Activated naive CD8-positive, alpha-beta T cell treated with anti-CD3 and anti-CD28 coated beads, Interleukin-2, amount 10 ng/mL, durations not matched to agents 7 days and 5 days (primary cell): ENCODE measurements at regions not wholly inside any gene's neighbourhood (a gene's known extent, or its start where the extent isn't known, plus 50 kb on each side); places are given as distances from the start of the nearest gene placed in this dataset.
"Not testable (repeated sequence)": the region's sequence is repeated elsewhere in the genome, so short reads cannot be mapped to it uniquely, and the experiment has no call there.

Experiments
- ATAC-seq: fragments of 150-1000 bp; cut with Tn5 transposase; one replicate; pipeline ENCODE4 v1.10.0; 2021; ENCODE audit warnings: low read depth, moderate library complexity
- POLR2A ChIA-PET: fragments of 350-600 bp; sonication (Branson Sonifier 250); formaldehyde crosslinking; loops from one replicate; lab custom pipeline; 2021; ENCODE audit warnings: antibody characterized with exemption; lab: Charles Lee
- DNase-seq: peaks from one replicate; pipeline ENCODE4 v3.0.0; 2021
- H3K27ac Mint-ChIP-seq: one replicate; pipeline ENCODE4 v1.8.0; 2022; ENCODE audit warnings: mild to moderate bottlenecking, mixed read lengths
- H3K27me3 Mint-ChIP-seq: one replicate; pipeline ENCODE4 v1.8.0; 2022; ENCODE audit warnings: mild to moderate bottlenecking, moderate library complexity, mixed read lengths
- H3K36me3 Mint-ChIP-seq: one replicate; pipeline ENCODE4 v1.8.0; 2021; ENCODE audit warnings: mild to moderate bottlenecking, mixed read lengths
- H3K4me1 Mint-ChIP-seq: one replicate; pipeline ENCODE4 v1.8.0; 2021; ENCODE audit warnings: mixed read lengths
- H3K4me3 Mint-ChIP-seq: one replicate; pipeline ENCODE4 v1.8.0; 2022; ENCODE audit warnings: mild to moderate bottlenecking, moderate library complexity, mixed read lengths
- H3K9me3 Mint-ChIP-seq: one replicate; pipeline ENCODE4 v1.8.0; 2021; ENCODE audit warnings: mixed read lengths

DNA sequence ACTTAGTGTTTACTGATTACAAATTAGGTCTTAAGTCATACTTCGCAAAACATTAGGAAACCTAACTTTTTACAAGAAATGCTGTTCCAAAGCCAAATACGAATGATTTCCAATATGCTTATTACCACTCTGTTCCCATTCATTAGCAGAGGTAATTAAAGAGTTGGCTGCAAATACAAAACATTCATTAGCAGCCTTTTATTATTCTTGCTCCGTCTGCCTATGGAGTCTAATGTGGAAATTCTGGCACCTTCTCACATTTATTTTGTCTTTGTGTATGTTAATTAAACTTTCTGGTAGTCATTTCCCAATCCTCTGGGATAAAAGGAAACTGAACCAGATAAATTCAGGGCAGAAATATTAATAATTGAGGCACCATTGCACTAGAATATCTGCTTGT is 689.0 kb downstream of the PLOD2 start:
- H3K27me3 Mint-ChIP-seq, result no peaks in the 10 kb centered on the region
- POLR2A ChIA-PET, result no interaction called here
- H3K9me3 Mint-ChIP-seq, result no peaks in the 10 kb centered on the region
- H3K4me1 Mint-ChIP-seq, result no peaks in the 10 kb centered on the region
- DNase-seq (no peak), ATAC-seq (no peak)
- H3K27ac Mint-ChIP-seq, result no peak overlapping the region
- H3K36me3 Mint-ChIP-seq, result no peaks in the 10 kb centered on the region
- H3K4me3 Mint-ChIP-seq, result no peak overlapping the region

DNA sequence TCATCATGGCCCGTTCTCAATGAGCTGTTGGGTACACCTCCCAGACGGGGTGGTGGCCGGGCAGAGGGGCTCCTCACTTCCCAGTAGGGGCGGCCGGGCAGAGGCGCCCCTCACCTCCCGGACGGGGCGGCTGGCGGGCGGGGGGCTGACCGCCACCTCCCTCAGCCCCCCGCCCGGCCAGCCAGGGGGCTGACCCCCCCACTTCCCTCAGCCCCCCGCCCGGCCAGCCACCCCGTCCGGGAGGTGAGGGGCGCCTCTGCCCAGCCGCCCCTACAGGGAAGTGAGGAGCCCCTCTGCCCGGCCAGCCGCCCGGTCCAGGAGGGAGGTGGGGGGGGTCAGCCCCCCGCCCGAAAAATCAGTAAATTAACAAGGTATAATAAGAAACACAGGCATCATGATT is 678.2 kb downstream of the PLOD2 start:
- DNase-seq, H3K4me1 Mint-ChIP-seq, ATAC-seq, H3K36me3 Mint-ChIP-seq, POLR2A ChIA-PET, H3K27ac Mint-ChIP-seq, H3K4me3 Mint-ChIP-seq, H3K27me3 Mint-ChIP-seq, H3K9me3 Mint-ChIP-seq: not testable (repeated sequence)

DNA sequence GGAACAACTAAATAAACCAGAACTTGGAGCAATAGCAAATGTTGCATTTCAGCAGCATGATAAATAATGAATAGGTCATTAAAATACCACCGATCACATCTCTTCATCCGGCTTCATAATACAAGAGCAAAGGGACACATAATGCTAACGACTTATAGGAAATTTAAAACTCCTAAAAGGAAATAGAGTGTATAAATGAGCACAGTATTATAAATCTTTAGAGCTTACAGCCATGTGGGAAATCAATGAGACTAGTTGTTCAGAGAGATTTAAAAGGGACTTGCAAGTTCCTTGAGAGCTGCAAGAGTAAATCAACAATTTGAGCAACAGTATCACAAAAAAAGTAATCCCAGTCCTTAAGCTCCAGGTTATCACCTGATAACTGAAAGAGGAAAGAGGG is 677.0 kb downstream of the PLOD2 start:
- DNase-seq (no peak), ATAC-seq (no peak)
- no peak overlapping the region for H3K4me3 Mint-ChIP-seq
- POLR2A ChIA-PET, result no interaction called here
- no peaks in the 10 kb centered on the region for H3K36me3 Mint-ChIP-seq
- H3K27me3 Mint-ChIP-seq, result no peaks in the 10 kb centered on the region
- H3K4me1 Mint-ChIP-seq, result no peaks in the 10 kb centered on the region
- no peak overlapping the region for H3K27ac Mint-ChIP-seq
- H3K9me3 Mint-ChIP-seq, result peaks cover 3% of the 10 kb centered on the region

DNA sequence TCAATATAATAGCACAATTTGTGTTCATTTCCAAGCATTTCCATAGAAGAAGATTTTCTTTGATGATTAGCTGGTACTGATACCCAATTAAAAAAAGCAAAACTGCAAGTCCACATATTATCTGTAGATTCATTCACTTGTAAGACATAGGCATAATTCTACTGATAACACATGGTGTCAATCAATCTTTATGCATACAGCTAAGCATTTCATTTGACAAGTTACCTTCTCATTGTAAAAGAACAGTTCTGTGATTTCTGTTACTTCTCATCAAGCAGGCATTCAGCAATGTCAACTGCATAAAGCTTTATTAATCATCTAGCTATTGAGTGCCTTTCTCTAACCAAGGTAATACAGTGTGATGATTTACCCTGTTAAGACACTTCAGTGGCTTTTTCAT is 672.0 kb downstream of the PLOD2 start:
- POLR2A ChIA-PET, result no interaction called here
- DNase-seq, result no peak
- Mint-ChIP-seq H3K9me3 (peaks cover 2% of the 10 kb centered on the region), H3K4me3 (no peak overlapping the region), H3K36me3 (no peaks in the 10 kb centered on the region), H3K4me1 (no peaks in the 10 kb centered on the region), H3K27me3 (no peaks in the 10 kb centered on the region), H3K27ac (no peak overlapping the region)
- ATAC-seq, result no peak

DNA sequence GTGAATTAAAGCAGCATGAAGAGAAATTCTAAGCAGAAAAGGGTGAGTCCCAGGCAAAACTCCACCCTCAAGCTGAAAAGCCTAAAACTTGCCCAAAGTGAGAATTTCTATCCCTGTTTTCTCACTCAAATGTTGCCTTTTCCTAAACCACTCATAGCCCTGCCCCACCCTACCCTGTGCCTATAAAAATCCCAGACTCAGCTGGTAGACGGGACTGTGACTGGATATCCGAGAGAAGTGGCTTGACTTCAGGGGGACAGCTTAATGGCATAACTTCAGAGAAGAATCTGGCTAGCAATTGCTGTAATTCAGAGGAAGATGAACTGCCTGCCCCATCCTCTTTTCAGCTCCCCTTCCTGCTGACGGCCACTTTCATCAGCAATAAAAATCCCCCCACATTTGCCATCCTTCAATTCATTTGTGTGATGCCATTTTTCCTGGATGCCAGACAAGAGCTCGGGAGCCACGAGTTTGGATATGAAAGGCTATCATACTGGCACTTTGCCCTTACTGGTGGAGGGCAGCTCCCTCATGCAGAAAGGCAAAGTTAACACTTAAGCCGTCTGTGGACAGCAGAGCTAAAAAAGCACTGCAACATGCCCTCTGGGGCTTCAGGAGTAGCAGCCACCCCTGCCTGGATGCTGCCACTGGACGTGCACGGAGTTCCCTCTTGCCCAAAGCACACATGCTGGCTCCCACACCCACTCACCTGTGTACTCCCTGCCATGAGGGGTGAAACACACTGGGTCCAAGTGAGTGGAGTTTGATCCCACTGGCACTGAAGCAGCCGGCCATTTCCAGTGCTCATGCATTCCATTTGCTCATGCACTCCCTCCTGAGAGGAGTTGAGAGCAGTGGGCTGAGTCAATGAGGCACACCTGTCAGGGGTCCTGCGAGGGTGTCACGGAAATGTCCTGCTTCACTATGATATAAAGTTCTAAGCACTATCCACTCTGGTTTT is 670.6 kb downstream of the PLOD2 start:
- Mint-ChIP-seq H3K27ac (no peak overlapping the region), H3K36me3 (no peaks in the 10 kb centered on the region), H3K4me1 (no peaks in the 10 kb centered on the region), H3K4me3 (no peak overlapping the region), H3K27me3 (no peaks in the 10 kb centered on the region), H3K9me3 (no peaks in the 10 kb centered on the region)
- ATAC-seq (no peak), DNase-seq (no peak)
- POLR2A ChIA-PET, result no interaction called here

- Mint-ChIP-seq H3K4me3 (no peak overlapping the region), H3K4me1 (no peaks in the 10 kb centered on the region), H3K9me3 (no peaks in the 10 kb centered on the region), H3K27me3 (no peaks in the 10 kb centered on the region), H3K36me3 (no peaks in the 10 kb centered on the region), H3K27ac (no peak overlapping the region)
- ATAC-seq (no peak), DNase-seq (no peak)
- POLR2A ChIA-PET, result no interaction called here
Observed at GRCh38 chr3:145492456-145492855, 668.5 kb downstream of the PLOD2 start.

DNA sequence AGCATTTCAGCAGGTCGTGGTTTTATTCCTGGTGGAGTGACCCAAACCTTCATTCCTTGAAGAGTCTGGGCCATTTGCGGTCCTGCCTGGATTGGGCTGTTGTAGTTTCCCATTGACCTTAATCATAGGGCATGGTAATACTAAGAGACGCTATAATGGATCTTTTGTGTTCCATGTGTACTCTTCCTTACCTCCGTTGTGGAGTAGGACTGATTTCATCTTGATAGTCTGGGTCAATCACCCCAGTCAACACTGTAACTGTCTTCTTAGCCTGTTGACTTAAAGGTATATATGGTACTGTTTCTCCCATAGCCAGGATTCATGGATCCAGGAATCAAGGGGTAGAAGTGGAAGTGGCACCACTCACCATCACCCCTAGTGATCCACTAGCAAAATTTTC is 643.6 kb downstream of the PLOD2 start:
- H3K36me3 Mint-ChIP-seq, H3K4me1 Mint-ChIP-seq, H3K27ac Mint-ChIP-seq, H3K9me3 Mint-ChIP-seq, H3K27me3 Mint-ChIP-seq, POLR2A ChIA-PET, H3K4me3 Mint-ChIP-seq, DNase-seq, ATAC-seq: not testable (repeated sequence)

- Mint-ChIP-seq H3K36me3 (no peaks in the 10 kb centered on the region), H3K27ac (no peak overlapping the region), H3K4me1 (no peaks in the 10 kb centered on the region), H3K27me3 (no peaks in the 10 kb centered on the region), H3K9me3 (no peaks in the 10 kb centered on the region), H3K4me3 (no peak overlapping the region)
- POLR2A ChIA-PET, result no interaction called here
- ATAC-seq, result no peak
- DNase-seq, result no peak
Observed at GRCh38 chr3:145518639-145519038, 642.3 kb downstream of the PLOD2 start.

DNA sequence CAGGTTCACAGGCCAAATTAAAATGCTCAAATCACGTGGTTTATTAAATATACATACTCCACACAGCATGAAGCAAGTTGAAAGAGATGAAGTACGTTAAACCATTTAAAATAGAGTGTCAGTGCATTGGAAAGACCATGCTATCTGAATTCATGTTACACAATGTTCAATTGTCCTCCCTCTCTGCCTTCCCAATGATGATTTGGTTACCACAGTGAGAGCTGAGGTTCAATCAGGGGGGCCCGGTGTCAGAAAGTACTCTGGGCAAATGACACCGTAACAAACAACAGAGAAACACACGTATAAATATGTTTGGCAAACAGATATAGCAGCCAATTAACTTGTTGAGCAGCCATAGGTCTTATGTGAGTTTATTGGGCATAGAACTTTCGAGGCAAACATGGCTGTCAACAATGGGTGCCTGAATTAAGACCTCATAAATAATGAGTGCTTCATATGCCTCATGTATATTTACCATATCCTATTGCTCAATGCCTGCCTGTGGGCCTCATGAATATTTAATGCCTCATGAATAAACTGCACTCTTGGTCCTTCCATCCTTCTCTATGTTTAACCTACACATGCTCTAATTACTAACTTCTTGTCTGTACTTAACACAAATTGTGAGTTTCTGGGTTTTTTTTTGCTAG is 641.5 kb downstream of the PLOD2 start:
- H3K27me3 Mint-ChIP-seq, result no peaks in the 10 kb centered on the region
- H3K36me3 Mint-ChIP-seq, result no peaks in the 10 kb centered on the region
- no peaks in the 10 kb centered on the region for H3K9me3 Mint-ChIP-seq
- no peak overlapping the region for H3K27ac Mint-ChIP-seq
- no peak overlapping the region for H3K4me3 Mint-ChIP-seq
- H3K4me1 Mint-ChIP-seq, result no peaks in the 10 kb centered on the region
- DNase-seq (no peak), ATAC-seq (no peak)
- POLR2A ChIA-PET, result no interaction called here

DNA sequence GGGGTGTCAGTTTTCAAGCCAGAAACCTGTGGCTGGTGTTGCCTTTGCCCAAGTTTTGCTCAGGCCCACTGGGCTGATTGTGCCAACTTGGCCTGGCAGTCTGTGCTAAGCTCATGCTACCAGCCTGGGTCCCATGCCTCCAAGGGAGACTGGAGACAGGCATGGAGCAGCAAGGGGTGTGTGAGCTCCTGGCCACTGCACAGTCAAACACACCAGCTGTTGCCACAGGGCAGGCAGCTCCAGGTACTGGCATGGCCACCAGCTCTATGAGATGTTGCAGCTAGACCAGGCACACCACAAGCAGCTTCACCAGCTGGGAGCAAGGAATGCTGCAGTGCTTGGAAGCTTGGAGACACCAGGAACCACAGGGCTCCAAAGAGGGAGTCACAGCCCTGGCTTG is 638.8 kb downstream of the PLOD2 start:
- no peaks in the 10 kb centered on the region for H3K4me1 Mint-ChIP-seq
- no peak overlapping the region for H3K27ac Mint-ChIP-seq
- H3K36me3 Mint-ChIP-seq, result no peaks in the 10 kb centered on the region
- ATAC-seq (no peak), DNase-seq (no peak)
- POLR2A ChIA-PET, result no interaction called here
- H3K4me3 Mint-ChIP-seq, result no peak overlapping the region
- H3K27me3 Mint-ChIP-seq, result no peaks in the 10 kb centered on the region
- no peaks in the 10 kb centered on the region for H3K9me3 Mint-ChIP-seq

DNA sequence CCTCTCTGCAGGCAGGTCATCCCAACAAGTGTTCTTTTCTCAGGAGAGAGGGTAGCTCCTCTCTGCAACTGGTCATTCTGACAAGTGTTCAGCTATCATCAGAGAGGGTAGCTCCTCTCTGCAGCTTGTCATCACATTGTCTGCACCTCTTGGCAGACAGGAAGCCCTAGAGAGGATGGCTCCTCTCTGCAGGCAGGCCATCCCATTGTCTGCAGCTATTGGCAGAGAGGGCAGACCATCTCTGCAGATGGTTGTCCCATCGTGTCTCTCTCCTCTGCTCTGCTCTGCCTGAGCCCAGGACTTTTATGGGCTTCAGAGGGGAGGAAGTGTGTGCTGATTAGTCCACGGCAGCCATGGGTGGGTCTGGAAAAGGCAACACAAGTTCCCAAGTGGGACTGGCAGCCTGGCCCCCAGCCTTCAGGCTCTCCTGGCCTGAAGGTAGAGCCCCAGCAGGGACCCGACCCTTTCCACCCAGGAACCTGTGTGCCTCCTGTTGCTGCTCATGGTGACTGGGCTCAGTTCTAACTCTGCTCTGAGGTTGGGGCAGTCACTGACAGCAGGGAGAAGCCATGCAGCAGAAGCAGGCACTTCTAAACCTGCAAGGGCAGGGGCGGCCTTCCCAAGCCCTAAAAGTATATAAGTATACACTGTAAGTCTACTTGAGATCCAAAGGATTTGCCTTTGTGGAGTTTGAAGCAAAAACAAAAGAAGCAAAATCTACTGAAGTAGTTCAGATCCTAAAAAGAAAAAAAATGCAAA is 637.9 kb downstream of the PLOD2 start:
- H3K36me3 Mint-ChIP-seq, result no peaks in the 10 kb centered on the region
- no peak overlapping the region for H3K27ac Mint-ChIP-seq
- POLR2A ChIA-PET, result no interaction called here
- no peak overlapping the region for H3K4me3 Mint-ChIP-seq
- no peaks in the 10 kb centered on the region for H3K4me1 Mint-ChIP-seq
- DNase-seq (no peak), ATAC-seq (no peak)
- no peaks in the 10 kb centered on the region for H3K9me3 Mint-ChIP-seq
- no peaks in the 10 kb centered on the region for H3K27me3 Mint-ChIP-seq

- Mint-ChIP-seq H3K4me1 (no peaks in the 10 kb centered on the region), H3K27ac (no peak overlapping the region), H3K9me3 (no peaks in the 10 kb centered on the region), H3K4me3 (no peak overlapping the region), H3K27me3 (no peaks in the 10 kb centered on the region), H3K36me3 (no peaks in the 10 kb centered on the region)
- ATAC-seq (no peak), DNase-seq (no peak)
- POLR2A ChIA-PET, result no interaction called here
Observed at GRCh38 chr3:145531548-145531947, 629.4 kb downstream of the PLOD2 start.

DNA sequence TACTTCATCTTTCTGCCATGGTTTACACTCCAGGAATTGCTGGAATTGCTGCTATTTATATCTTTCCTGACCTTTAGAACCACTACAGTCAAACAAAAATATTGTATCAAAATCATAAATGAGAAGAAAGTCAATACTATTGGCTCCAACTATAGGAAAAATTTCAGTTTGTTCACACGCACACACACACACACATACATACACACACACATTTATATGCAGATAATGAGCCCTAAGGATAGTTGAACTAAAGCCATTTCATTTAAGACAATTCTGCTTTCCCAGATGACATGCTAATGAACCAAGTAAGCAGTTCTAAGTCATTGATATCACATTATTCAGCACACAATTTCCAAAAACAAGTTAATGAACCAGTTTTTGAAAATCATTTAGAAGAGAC is 627.3 kb downstream of the PLOD2 start:
- Mint-ChIP-seq H3K4me3 (no peak overlapping the region), H3K36me3 (no peaks in the 10 kb centered on the region), H3K27ac (no peak overlapping the region), H3K9me3 (no peaks in the 10 kb centered on the region), H3K27me3 (no peaks in the 10 kb centered on the region), H3K4me1 (no peaks in the 10 kb centered on the region)
- DNase-seq, result no peak
- POLR2A ChIA-PET, result no interaction called here
- no peak for ATAC-seq
